Femur (tissue), 1 donor: ENCODE measurements at regions not wholly inside any gene's neighbourhood (a gene's known extent, or its start where the extent isn't known, plus 50 kb on each side); places are given as distances from the start of the nearest gene placed in this dataset.
A peak's percentile ranks its signal among the peaks of the same experiment; 100 is the strongest.
"Not testable (repeated sequence)": the region's sequence is repeated elsewhere in the genome, so short reads cannot be mapped to it uniquely, and the experiment has no call there.

ENCODE experiments used
- DNase-seq: peaks from one replicate; pipeline ENCODE4 v3.0.0-alpha.2; 2017

DNA sequence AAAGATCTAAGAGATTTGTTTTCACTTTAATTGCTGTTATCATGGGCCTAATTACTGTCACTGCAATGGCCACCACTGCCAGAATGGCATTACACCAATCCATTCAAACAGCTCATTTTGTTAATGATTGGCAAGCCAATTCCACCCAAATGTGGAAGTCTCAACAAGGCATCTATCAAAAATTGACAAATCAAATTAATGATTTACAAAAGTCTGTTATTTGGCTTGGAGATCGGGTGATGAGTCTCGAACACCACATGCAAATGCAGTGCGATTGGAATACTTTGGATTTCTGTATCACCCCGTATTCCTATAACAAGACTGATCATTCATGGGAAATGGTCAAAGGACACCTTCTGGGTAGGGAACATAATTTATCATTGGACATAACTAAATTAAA is 568.7 kb upstream of the PTGER4 start:
- DNase-seq = not testable (repeated sequence)

DNA sequence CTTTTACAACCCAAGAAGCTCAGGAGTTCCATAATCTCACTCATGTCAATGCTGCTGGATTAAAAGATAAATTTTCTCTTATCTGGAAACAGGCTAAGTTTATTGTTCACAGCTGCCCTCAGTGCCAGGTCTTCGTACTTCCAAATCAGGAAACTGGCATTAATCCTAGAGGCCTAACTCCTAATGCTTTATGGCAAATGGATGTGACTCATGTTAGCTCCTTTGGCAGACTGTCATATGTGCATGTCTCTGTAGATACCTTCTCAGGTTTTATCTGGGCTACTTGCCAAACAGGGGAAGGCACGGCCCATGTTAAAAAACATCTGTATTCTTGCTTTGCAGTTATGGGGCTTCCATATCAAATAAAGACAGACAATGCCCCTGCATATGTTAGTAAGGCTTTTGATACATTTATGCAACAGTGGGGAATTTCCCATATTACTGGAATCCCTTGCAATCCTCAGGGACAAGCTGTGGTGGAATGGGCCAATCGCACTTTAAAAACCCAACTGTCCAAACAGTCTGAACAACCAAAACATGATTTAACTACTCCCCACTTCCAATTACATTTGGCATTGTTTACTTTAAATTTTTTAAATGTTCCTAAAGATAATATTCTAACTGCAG is 570.8 kb upstream of the PTGER4 start:
- DNase-seq = peak; percentile 42

DNA sequence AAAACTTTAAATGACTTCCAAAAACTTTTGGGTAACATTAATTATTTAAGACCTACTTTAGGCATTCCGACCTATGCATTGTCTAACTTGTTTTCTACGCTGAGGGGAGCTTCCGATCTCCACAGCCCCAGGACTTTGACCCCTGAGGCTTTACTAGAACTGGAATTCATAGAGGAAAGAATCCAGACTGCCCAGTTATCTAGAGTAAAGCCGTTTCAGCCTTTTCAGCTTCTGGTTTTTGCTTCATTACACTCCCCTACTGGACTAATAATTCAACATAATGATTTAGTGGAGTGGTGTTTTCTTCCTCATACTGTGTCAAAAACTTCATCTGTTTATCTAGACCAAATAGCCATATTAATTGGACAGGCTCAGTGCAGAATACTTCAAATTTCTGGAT is 571.9 kb upstream of the PTGER4 start:
- not testable (repeated sequence) for DNase-seq

DNA sequence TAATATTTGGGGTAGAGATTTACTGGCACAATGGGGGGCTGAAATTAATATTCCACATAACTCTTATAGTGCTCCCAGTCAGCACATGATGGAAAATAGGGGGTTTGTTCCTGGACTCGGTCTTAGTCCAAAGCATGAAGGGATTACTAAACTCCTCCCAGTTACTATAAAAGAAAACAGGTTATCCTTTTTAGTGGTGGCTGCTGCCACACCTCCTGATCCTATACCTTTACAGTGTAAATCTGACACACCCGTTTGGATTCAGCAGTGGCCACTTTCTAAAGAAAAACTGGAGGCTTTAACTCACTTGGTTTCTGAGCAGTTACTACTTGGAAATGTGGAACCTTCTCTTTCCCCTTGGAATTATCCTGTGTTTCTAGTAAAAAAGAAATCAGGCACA is 572.9 kb upstream of the PTGER4 start:
- DNase-seq = no peak

DNA sequence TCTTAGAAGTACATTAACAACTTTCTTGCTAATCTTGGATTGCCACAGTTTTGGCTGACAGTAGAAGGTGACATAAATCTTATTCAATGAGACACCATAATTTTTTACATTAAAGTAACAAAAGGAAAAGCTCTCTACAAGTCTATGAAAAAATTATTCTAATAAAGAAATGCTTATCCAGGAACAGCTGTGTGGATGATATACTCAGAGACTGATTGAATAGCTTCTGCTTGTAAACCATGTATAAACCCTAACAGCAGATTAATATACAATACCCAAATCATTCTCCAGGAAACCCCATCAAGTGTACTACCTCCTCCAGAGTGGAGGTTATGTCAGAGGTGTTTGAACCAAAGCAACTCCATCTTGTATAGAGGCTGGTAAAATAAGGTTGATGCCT is 581.4 kb upstream of the PTGER4 start:
- DNase-seq = no peak

DNA sequence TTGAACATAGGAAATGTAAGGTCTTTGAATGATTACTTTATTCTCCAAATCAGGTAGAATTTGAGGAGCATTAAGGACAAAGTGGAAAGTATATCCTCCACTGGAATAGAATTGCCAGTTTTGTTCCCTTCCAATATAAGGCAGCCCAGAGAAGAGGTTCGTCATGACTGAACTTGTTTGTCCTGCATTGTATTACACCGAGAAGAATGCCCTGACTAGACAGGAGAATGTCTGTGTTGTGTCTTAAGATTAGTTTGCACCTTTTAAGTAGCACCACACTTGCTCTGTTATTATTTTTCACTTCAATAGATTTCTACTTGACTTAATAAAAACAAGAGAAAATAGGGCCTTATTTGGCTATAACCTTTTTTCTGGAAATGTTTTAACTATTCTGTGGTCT is 586.2 kb upstream of the PTGER4 start:
- DNase-seq = no peak

DNA sequence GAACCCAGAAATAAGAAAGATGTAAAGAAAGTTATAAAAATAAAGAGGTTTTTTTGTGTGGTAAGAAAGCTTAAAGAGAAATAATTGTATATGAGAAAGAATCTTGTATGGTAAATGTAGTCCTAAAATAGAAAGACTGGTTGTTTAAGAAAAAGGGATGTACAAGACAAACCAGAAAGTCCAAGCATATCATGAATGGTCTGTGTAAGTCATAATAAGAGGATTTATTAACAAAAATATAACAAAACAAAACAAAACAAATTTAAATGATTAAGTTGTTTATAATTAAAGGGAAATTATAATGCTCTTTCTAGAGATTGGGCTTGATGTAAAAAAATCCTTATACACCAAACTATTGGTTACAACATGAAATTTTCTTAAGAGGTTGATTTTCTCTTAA is 590.4 kb upstream of the PTGER4 start:
- DNase-seq = no peak

DNA sequence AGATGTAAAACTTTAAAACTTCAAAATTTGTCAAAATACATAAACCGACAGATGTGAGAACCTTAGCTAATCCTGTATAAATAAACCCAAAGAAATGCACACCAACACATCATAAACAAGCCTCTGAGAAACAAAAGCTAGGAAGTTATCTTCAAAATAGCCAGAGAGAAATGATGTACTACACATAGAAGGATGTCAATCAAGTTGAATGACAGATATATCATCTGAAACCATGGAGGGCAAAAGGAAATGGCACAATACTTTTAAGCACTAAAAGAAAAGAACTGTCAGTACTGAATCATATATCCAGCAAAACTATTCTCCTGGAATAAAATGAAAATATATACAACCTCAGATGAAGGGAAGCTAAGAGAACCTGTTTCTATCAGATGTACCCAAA is 595.1 kb upstream of the PTGER4 start:
- no peak for DNase-seq

DNA sequence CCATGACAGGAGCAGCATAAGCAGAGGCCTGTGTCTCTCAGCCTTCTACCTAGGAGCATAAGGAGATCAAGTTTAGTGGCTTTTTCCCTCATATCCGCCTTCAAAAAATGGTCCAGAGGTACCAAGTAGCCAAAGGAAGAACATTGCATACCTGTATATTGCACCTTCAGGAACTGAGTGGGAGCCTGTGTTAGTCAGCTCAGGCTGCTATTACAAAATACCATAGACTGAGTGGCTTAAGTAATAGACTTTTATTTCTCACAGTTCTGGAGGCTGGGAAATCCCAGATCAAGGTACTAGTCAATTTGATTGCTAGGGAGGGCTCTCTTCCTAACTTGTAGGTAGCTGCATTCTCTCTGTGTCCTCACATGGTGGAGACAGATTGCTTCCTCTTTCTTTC is 597.4 kb upstream of the PTGER4 start:
- DNase-seq = no peak

DNA sequence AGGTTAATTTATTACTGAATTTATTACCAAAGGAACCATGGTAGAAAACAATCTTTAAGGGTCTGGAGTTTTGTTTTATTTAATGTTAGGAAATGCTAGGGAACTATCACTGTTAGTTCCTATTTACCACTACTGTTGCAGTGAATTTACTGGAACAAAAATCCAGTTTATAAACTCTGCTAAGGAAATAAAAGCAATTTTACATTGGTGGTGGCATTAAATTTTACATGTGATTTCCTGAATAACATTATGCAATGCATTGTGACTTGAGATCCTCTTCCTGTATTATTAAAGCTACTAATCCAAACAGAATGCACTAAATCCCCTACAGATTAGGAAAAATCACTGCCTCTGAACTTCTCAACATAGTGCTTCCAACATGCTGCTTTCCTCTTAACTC is 599.5 kb upstream of the PTGER4 start:
- DNase-seq = no peak

DNA sequence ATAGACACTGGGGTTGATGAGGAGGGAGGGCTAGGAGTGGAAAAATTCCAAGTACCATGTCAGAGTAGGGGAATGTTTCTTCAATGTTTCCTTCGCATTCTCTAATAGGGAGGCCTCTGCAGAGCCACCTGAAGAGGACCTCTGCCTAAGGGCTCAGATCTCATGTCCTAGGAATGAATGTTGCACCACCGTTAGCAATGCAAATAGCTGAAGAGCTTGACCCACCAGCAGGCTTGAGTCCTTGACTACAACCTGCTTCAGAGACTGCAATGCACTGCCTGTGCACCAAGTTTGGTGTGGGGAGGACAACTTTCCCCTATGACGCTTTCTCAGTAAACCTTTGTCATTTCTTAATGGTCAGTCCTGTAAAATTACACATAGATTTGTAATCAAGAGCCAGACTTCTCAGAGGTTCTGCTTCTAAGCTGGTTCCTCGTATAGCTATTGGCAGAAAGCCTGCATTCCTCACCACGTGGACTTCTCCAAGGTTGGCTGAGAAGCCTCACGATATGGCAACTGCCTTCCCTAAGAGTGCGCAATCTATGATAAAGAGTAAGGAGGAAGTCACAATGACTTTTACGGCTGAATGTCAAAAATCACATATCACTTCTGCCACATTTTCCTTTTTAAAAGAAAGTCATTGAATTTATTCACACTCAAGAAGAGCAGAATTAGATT is 600.7 kb upstream of the PTGER4 start:
- no peak for DNase-seq

DNA sequence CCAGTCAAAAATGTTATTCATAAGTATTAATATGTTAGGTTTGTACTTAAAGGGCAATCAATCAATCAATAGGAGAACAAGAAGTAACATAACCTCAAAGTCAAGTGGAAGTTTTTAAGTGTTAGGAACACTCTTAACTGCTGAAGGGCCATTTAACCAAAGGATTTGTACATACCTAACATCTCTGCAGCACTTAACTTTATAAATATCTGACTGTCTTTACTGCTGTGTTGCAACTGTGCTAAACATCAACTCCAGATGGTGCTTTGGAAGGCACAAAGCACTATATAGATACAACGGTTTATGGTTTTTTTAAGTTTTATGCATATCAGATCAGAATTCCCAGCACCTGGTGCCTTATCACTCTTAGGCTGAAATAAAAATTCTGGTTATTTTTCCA is 604.9 kb upstream of the PTGER4 start:
- DNase-seq = no peak

DNA sequence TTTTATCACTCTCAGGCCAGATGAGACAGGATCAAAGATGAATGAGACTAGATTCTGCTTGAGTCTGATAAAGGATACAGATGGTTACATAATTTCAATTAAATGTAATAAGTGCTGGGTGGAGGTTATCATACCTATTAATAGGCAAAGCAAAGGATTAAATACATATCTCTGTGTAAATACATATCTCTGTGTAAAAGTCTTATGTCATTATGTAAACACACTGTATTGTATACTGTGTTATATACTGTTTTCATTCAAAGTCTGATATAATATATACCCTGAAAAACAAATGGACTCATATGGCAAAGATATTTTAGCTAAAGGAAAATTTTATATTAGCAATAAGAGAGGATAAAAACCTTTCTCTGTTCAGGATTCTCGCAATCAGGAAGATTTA is 605.8 kb upstream of the PTGER4 start:
- no peak for DNase-seq

DNA sequence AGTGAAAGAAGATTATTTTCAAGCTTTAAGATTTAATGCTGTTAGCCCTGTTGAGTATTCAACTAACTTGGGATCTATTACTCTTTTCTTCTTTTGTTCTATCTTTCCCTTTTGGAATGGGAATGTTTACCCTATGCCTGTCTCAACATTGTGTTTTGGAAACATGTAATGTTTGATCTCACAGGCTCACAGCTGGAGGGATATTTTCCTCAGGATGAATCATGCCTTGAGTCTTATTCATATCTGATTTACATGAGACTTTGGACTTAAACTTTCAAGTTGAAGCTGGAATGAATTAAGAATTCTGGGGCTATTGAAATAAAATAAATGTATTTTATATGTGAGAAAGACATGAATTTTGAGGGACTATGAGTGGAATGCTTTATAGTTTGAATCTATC is 607.8 kb upstream of the PTGER4 start:
- DNase-seq = no peak

DNA sequence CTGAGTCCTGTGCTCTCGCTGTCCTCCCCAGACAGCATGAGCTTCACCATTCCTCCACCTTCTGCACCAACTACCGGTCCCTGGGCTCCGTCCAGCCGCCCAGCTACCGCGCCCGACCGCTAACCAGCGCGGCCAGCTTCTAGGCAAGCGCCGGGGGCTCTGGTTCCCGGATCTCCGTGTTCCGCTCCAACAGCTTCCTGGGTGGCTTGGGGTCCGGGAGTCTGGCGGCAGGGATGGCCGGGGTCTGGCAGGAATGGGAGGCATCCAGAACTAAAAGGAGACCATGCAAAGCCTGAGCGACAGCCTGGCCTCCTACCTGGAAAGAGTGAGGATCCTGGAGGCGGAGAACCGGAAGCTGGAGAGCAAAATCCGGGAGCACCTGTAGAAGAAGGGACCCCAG is 613.1 kb upstream of the PTGER4 start:
- no peak for DNase-seq

DNA sequence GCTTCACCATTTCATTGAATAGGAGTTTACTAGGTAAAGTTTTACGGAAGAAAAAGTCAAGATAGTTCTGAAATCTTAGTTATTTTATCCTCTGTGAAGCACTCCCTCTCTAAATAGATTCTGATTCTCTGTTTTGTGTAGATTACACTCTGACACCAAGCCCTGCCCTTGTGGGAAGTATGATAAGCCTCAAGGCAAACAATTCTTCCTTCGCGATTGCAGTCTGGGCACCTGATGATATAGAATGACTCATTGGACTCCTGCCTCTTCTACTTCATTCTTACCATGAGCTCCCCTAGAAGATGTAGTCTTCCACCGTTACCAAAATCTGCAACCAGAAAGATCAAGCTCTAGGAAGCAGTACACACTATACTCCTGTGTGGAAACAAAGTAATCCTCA is 626.9 kb upstream of the PTGER4 start:
- no peak for DNase-seq

DNA sequence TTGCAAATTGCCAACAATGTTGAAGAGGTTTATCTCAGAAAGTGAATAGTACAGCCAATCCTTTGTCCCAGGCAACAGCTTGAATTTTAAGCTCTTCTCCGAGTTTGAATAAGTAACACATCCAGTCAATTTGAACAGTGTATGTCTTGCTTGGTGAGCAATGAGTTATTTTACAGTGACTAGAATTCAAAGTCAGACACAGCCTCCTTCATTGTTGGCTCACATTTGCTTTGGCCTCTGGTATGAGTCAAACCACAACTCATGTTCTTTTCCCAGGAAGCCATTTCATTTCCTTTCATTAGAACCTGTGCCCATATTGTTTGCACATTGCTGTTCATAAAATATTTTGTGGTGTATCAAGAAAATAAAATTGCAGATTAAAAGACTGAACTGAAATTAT is 622.0 kb upstream of the DAB2 start:
- DNase-seq = no peak

DNA sequence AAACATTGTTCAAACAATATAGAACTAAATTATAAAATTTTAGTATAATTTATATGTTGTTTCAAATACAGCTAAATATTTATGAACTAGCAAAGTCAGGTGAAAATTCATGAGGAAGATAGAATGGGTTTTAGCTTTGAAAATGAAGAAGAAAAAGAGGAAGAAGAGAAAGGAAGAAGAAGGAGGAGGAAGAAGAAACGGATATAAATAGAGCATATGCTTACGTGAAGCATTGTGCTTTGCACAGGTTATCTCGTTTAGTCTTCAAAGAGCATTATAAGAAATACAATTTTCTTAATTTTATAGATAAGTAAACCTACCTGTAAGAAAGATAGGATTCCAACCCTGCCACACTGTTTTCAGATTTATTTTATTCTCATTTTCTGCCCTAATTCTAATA is 620.6 kb upstream of the DAB2 start:
- DNase-seq = no peak

DNA sequence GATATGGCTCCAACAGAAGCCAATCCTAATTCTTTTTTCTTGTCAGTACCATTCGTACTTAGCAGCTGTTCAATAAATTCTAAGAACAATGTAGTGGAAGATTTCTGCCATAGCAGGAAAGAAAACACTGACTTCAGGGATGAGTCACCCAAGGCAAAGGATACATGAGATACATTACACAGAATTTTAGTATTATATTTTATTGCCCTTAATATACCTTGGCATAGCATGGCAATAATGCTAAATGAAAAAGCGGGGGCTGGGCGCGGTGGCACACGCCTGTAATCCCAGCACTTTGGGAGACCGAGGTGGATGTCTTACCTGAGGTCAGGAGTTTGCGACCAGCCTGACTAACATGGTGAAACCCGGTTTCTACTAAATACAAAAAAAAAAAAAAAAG is 619.1 kb upstream of the DAB2 start:
- DNase-seq = no peak

DNA sequence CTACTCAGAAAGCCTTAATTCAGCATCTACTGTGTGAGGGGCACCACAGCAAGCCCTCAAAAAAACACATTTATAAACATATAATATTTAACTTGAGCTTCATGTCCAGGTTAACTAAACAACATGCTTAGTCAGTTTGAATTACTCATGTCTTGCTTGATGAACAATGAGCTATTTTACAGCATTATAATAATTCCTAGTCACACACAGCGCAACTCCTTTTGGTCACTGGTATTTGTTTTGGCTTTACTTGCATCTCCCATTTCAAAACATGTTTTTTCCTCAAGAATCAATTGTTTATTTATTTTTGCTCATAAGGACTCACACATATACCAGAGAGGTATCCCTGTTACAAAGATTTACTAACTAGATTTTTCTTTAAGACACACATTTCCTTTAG is 616.7 kb upstream of the DAB2 start:
- DNase-seq = no peak

DNA sequence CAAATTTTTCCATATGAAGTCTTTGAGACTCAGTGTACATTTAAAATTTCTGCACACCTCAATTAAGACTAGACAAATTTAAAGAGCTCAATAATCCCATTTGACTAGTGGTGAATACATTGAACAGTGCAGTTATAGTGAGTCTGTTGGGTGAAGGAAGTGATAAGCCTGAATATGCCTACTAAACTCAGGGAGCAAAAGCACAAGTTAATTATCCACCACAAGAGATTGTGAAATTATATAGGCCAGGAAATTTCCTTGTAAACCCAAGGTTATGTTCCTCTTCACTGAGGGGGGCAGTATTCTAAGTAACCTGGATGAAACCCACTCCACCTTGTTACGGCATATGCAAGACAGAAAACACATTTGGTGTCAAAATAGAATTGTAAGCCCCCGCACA is 612.9 kb upstream of the DAB2 start:
- DNase-seq = no peak

DNA sequence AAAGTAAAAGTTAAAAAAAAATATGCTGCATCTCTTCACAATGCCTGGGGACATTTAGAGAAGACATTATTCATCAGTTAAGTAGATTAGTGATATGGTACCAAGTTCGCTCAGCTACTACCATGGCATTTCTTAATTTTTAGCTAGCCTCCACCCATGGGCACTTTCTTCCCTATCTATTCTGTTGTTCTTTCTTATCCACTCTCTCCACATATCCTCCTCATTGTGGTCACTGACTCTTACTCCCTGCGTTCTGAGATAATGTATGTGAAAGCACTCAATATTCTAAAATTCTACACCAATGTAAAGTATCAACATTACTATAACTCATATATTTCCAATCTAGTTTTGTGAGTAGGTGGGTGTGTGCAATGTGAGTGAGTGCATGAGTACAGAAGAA is 609.7 kb upstream of the DAB2 start:
- no peak for DNase-seq

DNA sequence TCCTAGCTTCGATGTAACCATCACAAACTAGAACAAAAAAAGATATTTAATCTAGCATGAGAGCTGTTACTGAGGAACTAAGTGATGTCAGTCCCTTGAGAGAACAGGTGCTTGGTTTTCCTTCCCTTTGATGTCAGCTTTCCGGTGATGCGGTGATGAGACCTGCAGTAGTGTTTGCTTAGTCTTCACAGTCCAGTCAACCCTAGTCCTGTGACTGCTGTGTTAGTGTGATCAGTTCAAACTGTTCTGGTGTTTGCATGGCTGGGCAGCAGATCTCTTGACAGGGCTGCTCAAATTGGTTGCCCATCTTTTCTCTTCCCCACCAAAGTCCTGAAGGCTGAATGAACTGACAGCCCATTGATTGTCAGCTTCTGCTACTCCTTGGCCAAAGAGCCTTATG is 608.6 kb upstream of the DAB2 start:
- no peak for DNase-seq

DNA sequence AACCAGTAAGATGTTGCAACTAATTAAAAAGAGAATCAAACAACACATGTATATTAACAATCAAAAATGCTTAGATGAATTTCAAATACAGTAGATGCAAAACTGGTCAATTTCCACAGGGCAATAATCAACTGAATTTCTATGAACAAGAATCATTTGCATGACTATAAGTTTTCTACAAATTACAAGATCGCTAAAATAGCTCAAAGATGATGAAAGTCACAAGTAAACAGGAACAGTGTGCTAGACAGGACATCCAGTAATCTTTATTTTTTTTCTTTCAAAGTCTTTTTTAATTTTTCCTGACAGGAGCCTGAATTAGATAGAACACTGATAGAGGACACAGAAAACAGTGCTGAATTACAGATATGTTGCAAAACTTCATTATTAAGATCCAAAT is 608.2 kb upstream of the DAB2 start:
- no peak for DNase-seq

DNA sequence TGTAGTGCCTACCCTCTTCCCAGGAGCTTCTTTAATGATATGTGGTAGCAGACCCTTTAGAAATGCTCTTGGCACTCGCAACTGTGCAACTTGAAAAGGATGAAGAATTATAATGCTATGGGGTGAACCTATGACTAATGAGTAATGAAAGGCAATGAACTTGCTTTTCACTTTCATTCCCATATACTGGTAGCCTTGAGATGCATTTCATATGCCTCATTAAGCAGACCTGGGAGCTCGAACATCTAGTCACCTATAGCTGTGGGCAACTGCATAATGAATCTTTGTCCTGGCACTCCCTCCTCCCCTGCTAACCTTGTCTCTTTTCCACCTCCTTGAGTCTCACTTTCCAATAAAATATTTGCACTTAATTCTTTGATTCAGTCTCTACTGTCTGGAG is 605.9 kb upstream of the DAB2 start:
- DNase-seq = no peak
